ENCODE measurements at regions not wholly inside any gene's neighbourhood (a gene's known extent, or its start where the extent isn't known, plus 50 kb on each side); places are given as distances from the start of the nearest gene placed in this dataset.

GRCh38 chr12:83365317-83365716 lies 678.6 kb downstream of the TMTC2 start:
- TF ChIP-seq, protein P1, sequence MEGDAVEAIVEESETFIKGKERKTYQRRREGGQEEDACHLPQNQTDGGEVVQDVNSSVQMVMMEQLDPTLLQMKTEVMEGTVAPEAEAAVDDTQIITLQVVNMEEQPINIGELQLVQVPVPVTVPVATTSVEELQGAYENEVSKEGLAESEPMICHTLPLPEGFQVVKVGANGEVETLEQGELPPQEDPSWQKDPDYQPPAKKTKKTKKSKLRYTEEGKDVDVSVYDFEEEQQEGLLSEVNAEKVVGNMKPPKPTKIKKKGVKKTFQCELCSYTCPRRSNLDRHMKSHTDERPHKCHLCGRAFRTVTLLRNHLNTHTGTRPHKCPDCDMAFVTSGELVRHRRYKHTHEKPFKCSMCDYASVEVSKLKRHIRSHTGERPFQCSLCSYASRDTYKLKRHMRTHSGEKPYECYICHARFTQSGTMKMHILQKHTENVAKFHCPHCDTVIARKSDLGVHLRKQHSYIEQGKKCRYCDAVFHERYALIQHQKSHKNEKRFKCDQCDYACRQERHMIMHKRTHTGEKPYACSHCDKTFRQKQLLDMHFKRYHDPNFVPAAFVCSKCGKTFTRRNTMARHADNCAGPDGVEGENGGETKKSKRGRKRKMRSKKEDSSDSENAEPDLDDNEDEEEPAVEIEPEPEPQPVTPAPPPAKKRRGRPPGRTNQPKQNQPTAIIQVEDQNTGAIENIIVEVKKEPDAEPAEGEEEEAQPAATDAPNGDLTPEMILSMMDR (conservative IDR thresholded peaks at IDR 0.05): no peak
- no peak for TF ChIP-seq ZFX (IDR thresholded peaks at IDR 0.05)
